HG02885 (cell line): ENCODE measurements at regions not wholly inside any gene's neighbourhood (a gene's known extent, or its start where the extent isn't known, plus 50 kb on each side); places are given as distances from the start of the nearest gene placed in this dataset.

Experiments used
- ATAC-seq: cut with Tn5 transposase; IDR thresholded peaks from one replicate; pipeline ENCODE4 v1.9.1; 2021; ENCODE audit warnings: mild to moderate bottlenecking; ENCODE audit not compliant: unreplicated experiment, poor library complexity

DNA sequence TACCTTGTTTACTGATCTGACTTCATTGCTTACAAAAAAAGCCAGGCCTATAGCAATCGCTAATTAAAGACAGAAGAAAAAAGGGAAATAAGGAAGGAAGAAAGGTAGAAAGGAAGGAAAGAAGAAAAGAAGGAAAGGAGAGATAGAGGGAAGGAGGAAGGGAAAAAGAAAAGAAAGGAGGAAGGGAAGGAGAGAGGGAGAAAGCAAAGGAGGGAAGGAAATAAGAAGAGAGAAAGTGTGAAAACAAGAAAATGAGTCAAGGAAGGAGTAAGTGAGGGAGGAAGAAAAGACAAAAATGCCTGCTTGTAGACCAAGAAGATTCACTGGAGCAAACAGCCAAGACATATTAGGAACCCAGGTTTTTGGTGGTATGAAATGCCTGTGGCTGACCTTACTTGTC is 57.0 kb upstream of the MAGEB16 start:
- ATAC-seq: no peak

DNA sequence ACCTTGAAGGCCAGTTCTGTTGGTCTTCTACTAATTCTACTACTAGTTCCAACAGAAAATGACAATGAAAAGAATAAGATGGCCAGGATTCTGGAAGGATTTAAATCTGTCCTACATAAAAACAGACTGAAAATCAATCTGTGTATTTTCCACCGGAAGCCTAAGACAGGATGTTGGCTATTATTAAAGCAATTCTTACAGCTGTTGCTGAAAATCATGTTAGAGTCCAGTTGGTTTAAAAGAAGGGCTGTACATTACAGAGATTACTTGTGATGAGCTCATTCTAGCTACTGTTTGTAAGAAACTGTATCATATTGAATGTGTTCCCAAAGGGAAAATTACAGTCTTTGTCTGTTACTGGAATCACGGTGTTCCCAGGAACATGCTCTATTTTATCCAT is 54.8 kb upstream of the MAGEB16 start:
- ATAC-seq: no peak
